ENCODE measurements at regions not wholly inside any gene's neighbourhood (a gene's known extent, or its start where the extent isn't known, plus 50 kb on each side); places are given as distances from the start of the nearest gene placed in this dataset.

DNA sequence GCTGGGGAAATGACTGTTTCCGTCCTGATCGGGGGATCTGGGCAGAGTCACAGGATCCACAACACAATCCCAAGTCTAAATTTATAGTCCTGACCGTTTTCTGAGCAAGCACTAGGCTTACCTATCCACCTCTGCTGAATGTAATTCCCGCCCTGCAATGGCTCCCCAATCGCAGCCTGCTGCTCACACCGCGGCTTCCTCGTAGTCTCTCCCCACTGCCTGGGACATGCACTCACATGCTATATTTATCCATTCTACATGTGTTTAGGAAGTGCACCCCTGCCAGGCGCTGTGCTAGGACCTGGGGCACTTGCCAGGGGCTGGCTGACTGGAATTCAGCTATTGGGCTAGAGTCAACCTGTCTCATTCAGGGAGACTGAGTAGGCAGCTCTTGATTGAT lies 246.6 kb upstream of the CSF3R start:
- Histone ChIP-seq H3K27me3 (replicated peaks; ENCODE audit: insufficient read depth) (no peaks in the 10 kb centered on the region), H3K36me3 (no peaks in the 10 kb centered on the region), H3K4me1 (ENCODE audit: control insufficient read depth in 1 of 2, low read depth in 2 of 2) (no peaks in the 10 kb centered on the region), H3K9me3 (no peaks in the 10 kb centered on the region), H3K27ac (no peak overlapping the region), H3K4me3 (no peak overlapping the region)
- no peak for ATAC-seq (ENCODE audit: insufficient number of reproducible peaks, low FRiP score, low read depth)
- TF ChIP-seq, protein P1, sequence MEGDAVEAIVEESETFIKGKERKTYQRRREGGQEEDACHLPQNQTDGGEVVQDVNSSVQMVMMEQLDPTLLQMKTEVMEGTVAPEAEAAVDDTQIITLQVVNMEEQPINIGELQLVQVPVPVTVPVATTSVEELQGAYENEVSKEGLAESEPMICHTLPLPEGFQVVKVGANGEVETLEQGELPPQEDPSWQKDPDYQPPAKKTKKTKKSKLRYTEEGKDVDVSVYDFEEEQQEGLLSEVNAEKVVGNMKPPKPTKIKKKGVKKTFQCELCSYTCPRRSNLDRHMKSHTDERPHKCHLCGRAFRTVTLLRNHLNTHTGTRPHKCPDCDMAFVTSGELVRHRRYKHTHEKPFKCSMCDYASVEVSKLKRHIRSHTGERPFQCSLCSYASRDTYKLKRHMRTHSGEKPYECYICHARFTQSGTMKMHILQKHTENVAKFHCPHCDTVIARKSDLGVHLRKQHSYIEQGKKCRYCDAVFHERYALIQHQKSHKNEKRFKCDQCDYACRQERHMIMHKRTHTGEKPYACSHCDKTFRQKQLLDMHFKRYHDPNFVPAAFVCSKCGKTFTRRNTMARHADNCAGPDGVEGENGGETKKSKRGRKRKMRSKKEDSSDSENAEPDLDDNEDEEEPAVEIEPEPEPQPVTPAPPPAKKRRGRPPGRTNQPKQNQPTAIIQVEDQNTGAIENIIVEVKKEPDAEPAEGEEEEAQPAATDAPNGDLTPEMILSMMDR (IDR thresholded peaks at IDR 0.05) = no peak
- no peak for DNase-seq (ENCODE audit: low spot score)

DNA sequence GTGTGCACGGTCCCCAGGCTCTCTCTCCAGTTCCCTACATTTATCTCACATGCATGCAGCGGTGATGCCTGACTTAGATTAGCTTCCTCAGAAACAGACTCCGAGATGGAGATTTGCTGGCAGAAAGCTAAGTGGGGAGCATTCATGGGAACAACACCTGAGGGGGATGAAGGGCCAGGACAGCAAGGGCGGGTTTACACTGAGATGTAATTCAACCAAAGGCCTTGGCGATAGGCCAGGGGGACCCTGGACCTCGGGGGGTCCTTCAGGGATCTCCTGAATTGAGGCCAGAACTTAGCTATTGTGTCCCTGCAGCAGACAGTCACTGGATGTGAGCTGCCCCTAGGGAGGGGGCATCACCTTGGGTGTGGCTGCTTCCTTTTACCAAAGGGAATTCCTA lies 246.1 kb upstream of the CSF3R start:
- Histone ChIP-seq H3K4me3 (no peak overlapping the region), H3K36me3 (no peaks in the 10 kb centered on the region), H3K27ac (no peak overlapping the region), H3K27me3 (replicated peaks; ENCODE audit: insufficient read depth) (no peaks in the 10 kb centered on the region), H3K4me1 (ENCODE audit: control insufficient read depth in 1 of 2, low read depth in 2 of 2) (no peaks in the 10 kb centered on the region), H3K9me3 (no peaks in the 10 kb centered on the region)
- TF ChIP-seq, protein P1 (IDR thresholded peaks at IDR 0.05) = no peak
- no peak for ATAC-seq (ENCODE audit: insufficient number of reproducible peaks, low FRiP score, low read depth)
- DNase-seq (ENCODE audit: low spot score) = no peak

DNA sequence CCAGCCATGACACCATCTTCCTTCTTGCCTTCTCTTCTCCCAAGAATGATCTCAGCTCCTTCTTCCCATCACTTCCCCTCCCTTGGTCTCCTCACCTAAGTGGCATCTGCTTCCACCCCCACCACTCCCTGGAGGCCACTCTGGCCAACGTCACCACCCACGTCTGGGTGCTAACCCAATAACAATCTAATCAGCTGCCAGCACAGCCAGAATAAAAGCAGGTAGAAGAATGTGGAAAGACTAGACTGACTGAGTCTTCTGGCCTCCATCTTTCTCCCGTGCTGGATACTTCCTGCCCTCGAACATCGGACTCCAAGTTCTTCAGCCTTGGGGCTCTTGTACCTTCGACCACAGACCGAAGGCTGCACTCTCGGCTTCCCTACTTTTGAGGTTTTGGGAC lies 245.3 kb upstream of the CSF3R start:
- H3K4me3 ChIP-seq = no peak overlapping the region
- H3K36me3 ChIP-seq = no peaks in the 10 kb centered on the region
- no peak overlapping the region for H3K27ac ChIP-seq
- ATAC-seq (ENCODE audit: insufficient number of reproducible peaks, low FRiP score, low read depth) (no peak), DNase-seq (ENCODE audit: low spot score) (no peak)
- TF ChIP-seq, protein P1 (IDR thresholded peaks at IDR 0.05) = no peak
- no peaks in the 10 kb centered on the region for H3K9me3 ChIP-seq
- H3K27me3 ChIP-seq (replicated peaks; ENCODE audit: insufficient read depth) = no peaks in the 10 kb centered on the region
- no peaks in the 10 kb centered on the region for H3K4me1 ChIP-seq (ENCODE audit: control insufficient read depth in 1 of 2, low read depth in 2 of 2)

DNA sequence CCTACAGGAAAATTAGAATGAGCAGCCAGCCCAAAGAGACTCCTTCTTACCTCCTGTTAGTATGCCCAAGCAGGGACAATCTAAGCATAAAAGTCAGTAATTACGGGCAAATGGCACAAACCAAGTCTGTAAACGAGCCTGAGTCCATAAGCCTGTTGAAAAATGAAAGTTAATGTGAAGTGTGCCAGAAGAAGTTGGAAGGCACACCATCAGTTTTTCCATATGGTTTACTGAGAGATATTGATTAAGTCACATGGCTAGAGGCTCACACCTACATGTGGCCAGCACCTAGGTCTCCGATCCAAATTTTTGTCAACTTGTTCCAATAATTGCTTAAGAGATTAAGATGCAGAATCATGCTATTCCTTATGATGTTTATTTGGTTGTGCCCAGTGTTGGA lies 242.4 kb upstream of the CSF3R start:
- H3K9me3 ChIP-seq = no peaks in the 10 kb centered on the region
- ATAC-seq (ENCODE audit: insufficient number of reproducible peaks, low FRiP score, low read depth) (no peak), DNase-seq (ENCODE audit: low spot score) (no peak)
- no peak overlapping the region for H3K4me3 ChIP-seq
- no peak overlapping the region for H3K27ac ChIP-seq
- H3K4me1 ChIP-seq (ENCODE audit: control insufficient read depth in 1 of 2, low read depth in 2 of 2) = no peaks in the 10 kb centered on the region
- no peaks in the 10 kb centered on the region for H3K27me3 ChIP-seq (replicated peaks; ENCODE audit: insufficient read depth)
- no peaks in the 10 kb centered on the region for H3K36me3 ChIP-seq
- TF ChIP-seq, protein P1 (IDR thresholded peaks at IDR 0.05) = no peak

DNA sequence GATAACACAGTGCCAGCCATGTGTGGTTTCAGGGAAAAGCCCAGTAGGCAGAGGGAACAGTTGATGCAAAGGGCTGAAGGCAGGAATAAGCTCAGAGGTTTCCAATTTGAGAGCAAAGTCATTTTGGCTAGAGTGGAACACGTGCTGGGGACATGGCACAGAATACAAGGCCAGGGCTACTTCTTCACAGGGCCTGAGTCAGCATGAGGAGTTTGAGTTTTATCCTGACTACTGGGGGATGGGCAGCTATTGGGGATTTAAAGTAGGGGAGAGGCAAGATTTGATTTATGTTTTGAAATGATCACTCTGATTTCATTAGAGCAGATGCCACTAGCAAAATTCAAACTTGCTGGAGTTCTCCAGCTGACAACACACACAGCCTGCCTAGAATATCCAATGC lies 241.1 kb upstream of the CSF3R start:
- Histone ChIP-seq H3K4me1 (ENCODE audit: control insufficient read depth in 1 of 2, low read depth in 2 of 2) (no peaks in the 10 kb centered on the region), H3K9me3 (no peaks in the 10 kb centered on the region), H3K27ac (no peak overlapping the region), H3K4me3 (no peak overlapping the region), H3K27me3 (replicated peaks; ENCODE audit: insufficient read depth) (no peaks in the 10 kb centered on the region), H3K36me3 (no peaks in the 10 kb centered on the region)
- ATAC-seq (ENCODE audit: insufficient number of reproducible peaks, low FRiP score, low read depth) = no peak
- TF ChIP-seq, protein P1 (IDR thresholded peaks at IDR 0.05) = no peak
- no peak for DNase-seq (ENCODE audit: low spot score)

Measured in thoracic aorta (tissue), 2 donors.